22Rv1 (cell line): ENCODE measurements at regions not wholly inside any gene's neighbourhood (a gene's known extent, or its start where the extent isn't known, plus 50 kb on each side); places are given as distances from the start of the nearest gene placed in this dataset.
"Not testable (repeated sequence)": the region's sequence is repeated elsewhere in the genome, so short reads cannot be mapped to it uniquely, and the experiment has no call there.

Source experiments
- H3K27ac ChIP-seq: fragments of 450-650 bp; 2 replicates; pipeline ENCODE4 v1.5.1; 2017
- ZFX ChIP-seq: fragments of 450-650 bp; IDR thresholded peaks from 2 replicates; pipeline ENCODE4 v1.6.1; 2017; ENCODE audit warnings: antibody characterized with exemption, borderline replicate concordance
- TF ChIP-seq, protein P1 (sequence below): fragments of 450-650 bp; IDR thresholded peaks from 2 replicates; pipeline ENCODE4 v1.5.1; 2017; ENCODE audit warnings: mild to moderate bottlenecking

DNA sequence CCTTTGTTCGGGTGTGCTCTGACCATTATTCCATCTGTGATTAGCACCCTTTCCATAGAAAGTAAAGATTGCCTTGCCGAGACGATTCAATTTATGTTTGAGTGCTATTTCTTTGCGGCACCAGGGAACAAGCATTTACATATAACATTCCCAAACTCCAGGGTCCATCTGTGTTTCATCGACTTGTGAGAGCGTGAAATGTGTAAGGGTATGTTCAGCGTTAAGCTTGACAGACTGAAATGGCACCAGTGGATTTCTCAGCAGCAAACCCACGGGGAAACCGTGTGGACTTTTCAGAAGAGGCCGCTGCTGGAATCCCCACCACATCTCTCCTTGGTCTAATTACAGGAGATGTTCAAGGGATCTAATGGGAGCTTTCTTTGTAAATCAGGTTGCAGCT lies 270.5 kb downstream of the TCERG1L start:
- TF ChIP-seq ZFX: no peak
- TF ChIP-seq, protein P1, sequence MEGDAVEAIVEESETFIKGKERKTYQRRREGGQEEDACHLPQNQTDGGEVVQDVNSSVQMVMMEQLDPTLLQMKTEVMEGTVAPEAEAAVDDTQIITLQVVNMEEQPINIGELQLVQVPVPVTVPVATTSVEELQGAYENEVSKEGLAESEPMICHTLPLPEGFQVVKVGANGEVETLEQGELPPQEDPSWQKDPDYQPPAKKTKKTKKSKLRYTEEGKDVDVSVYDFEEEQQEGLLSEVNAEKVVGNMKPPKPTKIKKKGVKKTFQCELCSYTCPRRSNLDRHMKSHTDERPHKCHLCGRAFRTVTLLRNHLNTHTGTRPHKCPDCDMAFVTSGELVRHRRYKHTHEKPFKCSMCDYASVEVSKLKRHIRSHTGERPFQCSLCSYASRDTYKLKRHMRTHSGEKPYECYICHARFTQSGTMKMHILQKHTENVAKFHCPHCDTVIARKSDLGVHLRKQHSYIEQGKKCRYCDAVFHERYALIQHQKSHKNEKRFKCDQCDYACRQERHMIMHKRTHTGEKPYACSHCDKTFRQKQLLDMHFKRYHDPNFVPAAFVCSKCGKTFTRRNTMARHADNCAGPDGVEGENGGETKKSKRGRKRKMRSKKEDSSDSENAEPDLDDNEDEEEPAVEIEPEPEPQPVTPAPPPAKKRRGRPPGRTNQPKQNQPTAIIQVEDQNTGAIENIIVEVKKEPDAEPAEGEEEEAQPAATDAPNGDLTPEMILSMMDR: no peak
- no peak overlapping the region for H3K27ac ChIP-seq

DNA sequence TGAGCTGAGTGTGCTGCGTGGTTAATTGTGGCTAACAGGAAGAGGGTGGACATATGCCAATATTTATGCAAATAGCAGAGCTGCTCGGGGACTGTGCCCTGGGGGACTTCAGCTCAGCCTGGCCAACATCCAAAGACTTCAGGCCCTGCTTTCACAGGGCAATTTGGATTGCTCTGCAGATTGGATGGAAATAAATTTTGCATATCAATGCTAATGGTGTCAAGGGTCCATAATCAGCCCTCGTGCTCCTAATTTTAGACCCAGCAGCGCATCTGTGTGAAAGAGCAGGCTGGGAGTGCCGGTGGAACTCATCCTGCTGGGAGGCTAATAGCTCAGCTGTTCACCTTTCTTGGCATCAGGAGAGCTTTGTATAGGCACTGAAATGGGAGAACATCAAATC lies 270.1 kb downstream of the TCERG1L start:
- TF ChIP-seq ZFX: no peak
- TF ChIP-seq, protein P1: no peak
- no peak overlapping the region for H3K27ac ChIP-seq

DNA sequence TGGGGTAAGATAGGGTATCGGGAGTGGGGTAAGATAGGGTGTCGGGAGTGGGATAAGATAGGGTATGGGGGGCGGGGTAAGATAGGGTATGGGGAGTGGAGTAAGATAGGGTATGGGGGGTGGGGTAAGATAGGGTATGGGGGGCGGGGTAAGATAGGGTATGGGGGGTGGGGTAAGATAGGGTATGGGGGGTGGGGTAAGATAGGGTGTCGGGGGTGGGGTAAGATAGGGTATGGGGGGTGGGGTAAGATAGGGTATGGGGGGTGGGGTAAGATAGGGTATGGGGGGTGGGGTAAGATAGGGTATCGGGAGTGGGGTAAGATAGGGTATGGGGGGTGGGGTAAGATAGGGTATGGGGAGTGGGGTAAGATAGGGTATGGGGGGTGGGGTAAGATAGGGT lies 269.5 kb downstream of the TCERG1L start:
- not testable (repeated sequence) for H3K27ac ChIP-seq
